ENCODE measurements at regions not wholly inside any gene's neighbourhood (a gene's known extent, or its start where the extent isn't known, plus 50 kb on each side); places are given as distances from the start of the nearest gene placed in this dataset.

GRCh38 chr5:121671624-121672023 is 180.1 kb upstream of the FTMT start:
- no TSS peak for BruUV-seq (replicated peaks)
- H3K36me3 ChIP-seq (ENCODE audit: low read depth), result no peaks in the 10 kb centered on the region
- peak overlapping the region; percentile 62; the same call in 1 of the 2 replicates for H2AFZ ChIP-seq
- intact Hi-C loops (cut with micrococcal nuclease; ENCODE audit: unreplicated experiment), result no loop called here
- H3K79me2 ChIP-seq (ENCODE audit: low read depth), result no peaks in the 10 kb centered on the region
- H3K27ac ChIP-seq, result no peak overlapping the region
- H3K4me1 ChIP-seq (replicated peaks; ENCODE audit: insufficient read depth), result no peaks in the 10 kb centered on the region
- ChIA-PET CTCF (no interaction called here), POLR2A (ENCODE audit: unreplicated experiment) (no interaction called here)
- no peaks in the 10 kb centered on the region for H3F3A ChIP-seq (ENCODE audit: insufficient read depth, low read depth)
- no peaks in the 10 kb centered on the region for H3K9me2 ChIP-seq (ENCODE audit: insufficient read depth)
- H3K27me3 ChIP-seq (ENCODE audit: insufficient read depth, low read depth), result no peaks in the 10 kb centered on the region
- no peaks in the 10 kb centered on the region for H4K20me1 ChIP-seq (ENCODE audit: insufficient read depth)
- DNase-seq, result no peak
- no peaks in the 10 kb centered on the region; the same call in 1 of the 2 replicates for H3K9me3 ChIP-seq (ENCODE audit: insufficient read depth, low read depth)
- TF ChIP-seq, protein P1, sequence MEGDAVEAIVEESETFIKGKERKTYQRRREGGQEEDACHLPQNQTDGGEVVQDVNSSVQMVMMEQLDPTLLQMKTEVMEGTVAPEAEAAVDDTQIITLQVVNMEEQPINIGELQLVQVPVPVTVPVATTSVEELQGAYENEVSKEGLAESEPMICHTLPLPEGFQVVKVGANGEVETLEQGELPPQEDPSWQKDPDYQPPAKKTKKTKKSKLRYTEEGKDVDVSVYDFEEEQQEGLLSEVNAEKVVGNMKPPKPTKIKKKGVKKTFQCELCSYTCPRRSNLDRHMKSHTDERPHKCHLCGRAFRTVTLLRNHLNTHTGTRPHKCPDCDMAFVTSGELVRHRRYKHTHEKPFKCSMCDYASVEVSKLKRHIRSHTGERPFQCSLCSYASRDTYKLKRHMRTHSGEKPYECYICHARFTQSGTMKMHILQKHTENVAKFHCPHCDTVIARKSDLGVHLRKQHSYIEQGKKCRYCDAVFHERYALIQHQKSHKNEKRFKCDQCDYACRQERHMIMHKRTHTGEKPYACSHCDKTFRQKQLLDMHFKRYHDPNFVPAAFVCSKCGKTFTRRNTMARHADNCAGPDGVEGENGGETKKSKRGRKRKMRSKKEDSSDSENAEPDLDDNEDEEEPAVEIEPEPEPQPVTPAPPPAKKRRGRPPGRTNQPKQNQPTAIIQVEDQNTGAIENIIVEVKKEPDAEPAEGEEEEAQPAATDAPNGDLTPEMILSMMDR (conservative IDR thresholded peaks at IDR 0.05), result no peak
- TF ChIP-seq EZH2 (IDR thresholded peaks at IDR 0.05; ENCODE audit: low read depth), result no peak
- H3K4me3 ChIP-seq, result no peak overlapping the region
- H3K4me2 ChIP-seq, result no peak overlapping the region

DNA sequence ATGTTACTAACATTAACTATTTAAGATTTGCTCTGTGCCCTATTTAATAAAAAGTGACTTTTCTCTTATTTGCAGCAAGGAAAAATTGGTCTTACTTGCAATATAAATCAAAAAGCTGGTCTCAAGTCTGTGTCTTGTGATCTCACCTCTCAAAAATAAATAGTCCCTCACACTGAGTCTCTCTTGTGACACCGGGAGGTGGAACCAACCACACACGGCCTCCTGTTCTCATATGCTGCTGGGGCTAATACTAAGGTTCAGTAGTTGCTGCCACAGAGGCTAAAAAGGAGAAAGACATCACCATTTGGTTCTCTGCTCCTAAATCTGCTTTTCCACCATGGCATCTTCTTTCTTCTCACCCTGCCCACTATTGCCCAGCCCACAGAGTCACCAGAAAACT is 175.8 kb upstream of the FTMT start:
- no TSS peak for BruUV-seq (replicated peaks)
- Histone ChIP-seq H3K4me1 (replicated peaks; ENCODE audit: insufficient read depth) (no peaks in the 10 kb centered on the region), H3K9me2 (ENCODE audit: insufficient read depth) (no peaks in the 10 kb centered on the region), H3K36me3 (ENCODE audit: low read depth) (no peaks in the 10 kb centered on the region), H3K79me2 (ENCODE audit: low read depth) (no peaks in the 10 kb centered on the region), H3K4me2 (no peak overlapping the region), H3K27me3 (ENCODE audit: insufficient read depth, low read depth) (no peaks in the 10 kb centered on the region), H3K4me3 (no peak overlapping the region), H3F3A (ENCODE audit: insufficient read depth, low read depth) (no peaks in the 10 kb centered on the region), H2AFZ (no peak overlapping the region), H4K20me1 (ENCODE audit: insufficient read depth) (no peaks in the 10 kb centered on the region), H3K9me3 (ENCODE audit: insufficient read depth, low read depth) (no peaks in the 10 kb centered on the region), H3K27ac (no peak overlapping the region)
- POLR2A ChIA-PET (ENCODE audit: unreplicated experiment), result no interaction called here
- intact Hi-C loops (cut with micrococcal nuclease; ENCODE audit: unreplicated experiment), result no loop called here
- TF ChIP-seq EZH2 (IDR thresholded peaks at IDR 0.05; ENCODE audit: low read depth), result no peak
- TF ChIP-seq, protein P1 (conservative IDR thresholded peaks at IDR 0.05), result no peak
- DNase-seq, result no peak
- CTCF ChIA-PET, result no interaction called here

DNA sequence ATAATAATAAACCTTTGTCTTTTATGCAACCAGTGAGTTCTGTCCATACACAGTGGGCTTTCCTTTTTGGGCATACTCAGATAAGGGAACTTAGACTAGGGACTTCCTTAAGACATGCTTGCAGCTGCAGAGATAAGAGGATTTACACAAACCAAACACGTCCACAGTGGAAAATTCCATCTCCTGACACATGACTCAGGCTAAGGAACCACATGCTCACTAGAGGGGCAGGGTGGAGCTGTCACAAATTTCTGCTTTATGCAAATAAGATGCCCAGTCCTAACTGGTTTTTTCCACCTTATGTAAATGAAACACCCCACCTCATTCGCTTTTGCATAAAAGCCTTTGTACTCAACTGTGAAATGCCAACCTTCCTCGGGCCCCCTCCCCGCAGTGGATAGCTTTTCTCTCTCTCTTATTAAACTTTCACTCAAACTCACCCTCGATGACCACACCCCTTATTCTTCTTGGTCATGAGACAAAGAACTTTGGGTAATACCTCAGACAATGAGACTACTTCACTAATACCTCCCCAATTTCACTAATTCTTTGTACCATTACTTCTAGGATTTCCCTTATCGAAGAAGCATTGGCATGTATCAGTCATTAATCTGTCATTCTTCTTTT is 170.3 kb upstream of the FTMT start:
- Histone ChIP-seq H3K4me1 (replicated peaks; ENCODE audit: insufficient read depth) (no peaks in the 10 kb centered on the region), H3K79me2 (ENCODE audit: low read depth) (no peaks in the 10 kb centered on the region), H3K27ac (no peak overlapping the region), H3F3A (ENCODE audit: insufficient read depth, low read depth) (no peaks in the 10 kb centered on the region), H2AFZ (no peak overlapping the region), H3K9me3 (ENCODE audit: insufficient read depth, low read depth) (no peaks in the 10 kb centered on the region), H3K9me2 (ENCODE audit: insufficient read depth) (no peaks in the 10 kb centered on the region; the same call in 1 of the 2 replicates), H4K20me1 (ENCODE audit: insufficient read depth) (no peaks in the 10 kb centered on the region), H3K27me3 (ENCODE audit: insufficient read depth, low read depth) (no peaks in the 10 kb centered on the region), H3K36me3 (ENCODE audit: low read depth) (no peaks in the 10 kb centered on the region), H3K4me3 (no peak overlapping the region), H3K4me2 (no peak overlapping the region)
- peak in 1 of 2 experiments; percentile 37 for DNase-seq
- no TSS peak for BruUV-seq (replicated peaks)
- intact Hi-C loops (cut with micrococcal nuclease; ENCODE audit: unreplicated experiment), result no loop called here
- ChIA-PET CTCF (no interaction called here), POLR2A (ENCODE audit: unreplicated experiment) (no interaction called here)
- no peak for TF ChIP-seq EZH2 (IDR thresholded peaks at IDR 0.05; ENCODE audit: low read depth)
- TF ChIP-seq, protein P1 (conservative IDR thresholded peaks at IDR 0.05), result no peak
